ENCODE measurements at regions not wholly inside any gene's neighbourhood (a gene's known extent, or its start where the extent isn't known, plus 50 kb on each side); places are given as distances from the start of the nearest gene placed in this dataset.

GRCh38 chrX:5399403-5399802, 829.3 kb downstream of the NLGN4X start:
- Histone ChIP-seq H3K36me3 (replicated peaks; ENCODE audit: low read depth, low read length) (no peaks in the 10 kb centered on the region), H3K4me3 (ENCODE audit: low read length) (no peak overlapping the region), H3K9ac (ENCODE audit: low read length) (no peak overlapping the region), H3K27ac (ENCODE audit: low read length) (no peak overlapping the region), H3K4me1 (ENCODE audit: low read length) (no peaks in the 10 kb centered on the region), H3K9me3 (ENCODE audit: insufficient read depth, low read length) (no peaks in the 10 kb centered on the region), H3K79me2 (ENCODE audit: low read length) (no peaks in the 10 kb centered on the region), H3K27me3 (ENCODE audit: low read depth, low read length) (no peaks in the 10 kb centered on the region), H2AFZ (ENCODE audit: low read depth, low read length) (no peak overlapping the region), H4K20me1 (ENCODE audit: insufficient read depth, low read length) (no peaks in the 10 kb centered on the region), H3K4me2 (ENCODE audit: low read length) (no peak overlapping the region)
- TF ChIP-seq EZH2phosphoT487 (IDR thresholded peaks at IDR 0.05; ENCODE audit: low read depth) = no peak
- no peak for TF ChIP-seq CTCF (IDR thresholded peaks at IDR 0.05; ENCODE audit: low read depth, low read length)

- TF ChIP-seq CTCF (IDR thresholded peaks at IDR 0.05; ENCODE audit: low read depth, low read length) (no peak), EZH2phosphoT487 (IDR thresholded peaks at IDR 0.05; ENCODE audit: low read depth) (no peak)
- H3K79me2 ChIP-seq (ENCODE audit: low read length) = no peaks in the 10 kb centered on the region
- H3K9ac ChIP-seq (ENCODE audit: low read length) = no peak overlapping the region
- no peaks in the 10 kb centered on the region for H3K9me3 ChIP-seq (ENCODE audit: insufficient read depth, low read length)
- H3K4me3 ChIP-seq (ENCODE audit: low read length) = no peak overlapping the region
- no peaks in the 10 kb centered on the region for H3K36me3 ChIP-seq (replicated peaks; ENCODE audit: low read depth, low read length)
- no peak overlapping the region for H3K27ac ChIP-seq (ENCODE audit: low read length)
- no peaks in the 10 kb centered on the region for H4K20me1 ChIP-seq (ENCODE audit: insufficient read depth, low read length)
- H3K4me1 ChIP-seq (ENCODE audit: low read length) = no peaks in the 10 kb centered on the region
- no peaks in the 10 kb centered on the region for H3K27me3 ChIP-seq (ENCODE audit: low read depth, low read length)
- H3K4me2 ChIP-seq (ENCODE audit: low read length) = no peak overlapping the region
- H2AFZ ChIP-seq (ENCODE audit: low read depth, low read length) = no peak overlapping the region
Measured at GRCh38 chrX:5397409-5397808, 831.3 kb downstream of the NLGN4X start.

- peaks cover 7% of the 10 kb centered on the region; the same call in 1 of the 2 replicates for H3K4me1 ChIP-seq (ENCODE audit: low read length)
- H3K9me3 ChIP-seq (ENCODE audit: insufficient read depth, low read length) = no peaks in the 10 kb centered on the region
- H3K36me3 ChIP-seq (replicated peaks; ENCODE audit: low read depth, low read length) = no peaks in the 10 kb centered on the region
- no peaks in the 10 kb centered on the region for H3K27me3 ChIP-seq (ENCODE audit: low read depth, low read length)
- H2AFZ ChIP-seq (ENCODE audit: low read depth, low read length) = no peak overlapping the region
- TF ChIP-seq CTCF (IDR thresholded peaks at IDR 0.05; ENCODE audit: low read depth, low read length) (no peak), EZH2phosphoT487 (IDR thresholded peaks at IDR 0.05; ENCODE audit: low read depth) (no peak)
- no peak overlapping the region for H3K9ac ChIP-seq (ENCODE audit: low read length)
- no peak overlapping the region for H3K4me3 ChIP-seq (ENCODE audit: low read length)
- no peaks in the 10 kb centered on the region for H4K20me1 ChIP-seq (ENCODE audit: insufficient read depth, low read length)
- H3K4me2 ChIP-seq (ENCODE audit: low read length) = no peak overlapping the region
- no peak overlapping the region for H3K27ac ChIP-seq (ENCODE audit: low read length)
- no peaks in the 10 kb centered on the region for H3K79me2 ChIP-seq (ENCODE audit: low read length)
Measured at GRCh38 chrX:5390376-5390775, 838.3 kb downstream of the NLGN4X start.

- no peaks in the 10 kb centered on the region for H4K20me1 ChIP-seq (ENCODE audit: insufficient read depth, low read length)
- no peaks in the 10 kb centered on the region for H3K79me2 ChIP-seq (ENCODE audit: low read length)
- H3K27me3 ChIP-seq (ENCODE audit: low read depth, low read length) = no peaks in the 10 kb centered on the region
- H3K27ac ChIP-seq (ENCODE audit: low read length) = no peak overlapping the region
- no peaks in the 10 kb centered on the region for H3K36me3 ChIP-seq (replicated peaks; ENCODE audit: low read depth, low read length)
- no peak overlapping the region; the same call in 1 of the 2 replicates for H3K4me2 ChIP-seq (ENCODE audit: low read length)
- no peak overlapping the region for H3K9ac ChIP-seq (ENCODE audit: low read length)
- peaks cover 7% of the 10 kb centered on the region; the same call in 1 of the 2 replicates for H3K4me1 ChIP-seq (ENCODE audit: low read length)
- H2AFZ ChIP-seq (ENCODE audit: low read depth, low read length) = no peak overlapping the region
- no peaks in the 10 kb centered on the region for H3K9me3 ChIP-seq (ENCODE audit: insufficient read depth, low read length)
- TF ChIP-seq EZH2phosphoT487 (IDR thresholded peaks at IDR 0.05; ENCODE audit: low read depth) = no peak
- TF ChIP-seq CTCF (IDR thresholded peaks at IDR 0.05; ENCODE audit: low read depth, low read length) = no peak
- no peak overlapping the region for H3K4me3 ChIP-seq (ENCODE audit: low read length)
Measured at GRCh38 chrX:5388087-5388486, 840.6 kb downstream of the NLGN4X start.

All from OCI-LY3 (cell line).